Breast epithelium (tissue), 4 donors: ENCODE measurements at regions not wholly inside any gene's neighbourhood (a gene's known extent, or its start where the extent isn't known, plus 50 kb on each side); places are given as distances from the start of the nearest gene placed in this dataset.

Experiments
- DNase-seq, 2 donors: peaks; one replicate each; pipeline ENCODE4 v3.0.0-alpha.2; 2019; ENCODE audit warnings: low spot score in 2 of 2
- H3K27ac ChIP-seq, 2 donors: fragments of 200-600 bp; sonication (generic) in 1 of 2; one replicate each; pipeline ENCODE4 v1.5.1; 2016 to 2019; ENCODE audit warnings: mild to moderate bottlenecking in 1 of 2
- H3K27me3 ChIP-seq, 2 donors: fragments of 200-600 bp; sonication (generic) in 1 of 2; one replicate each; pipeline versions ENCODE4 v1.5.1 to v1.6.0; 2017 to 2019; ENCODE audit warnings: control low read depth in 1 of 2, mild to moderate bottlenecking in 1 of 2
- H3K36me3 ChIP-seq: fragments of 200-600 bp; one replicate; pipeline ENCODE4 v1.5.1; 2019
- H3K4me1 ChIP-seq, 2 donors: fragments of 200-600 bp; sonication (generic); one replicate each; pipeline ENCODE4 v1.5.1; 2016 to 2019; ENCODE audit warnings: control low read depth in 1 of 2
- H3K4me3 ChIP-seq, 3 donors: fragments of 200-600 bp; sonication (generic); 1 replicate in 2 of 3; 2 replicates in 1 of 3; pipeline ENCODE4 v1.5.1; 2016 to 2019; ENCODE audit warnings: mild to moderate bottlenecking in 3 of 3, moderate library complexity in 2 of 3
- H3K9me3 ChIP-seq, 2 donors: fragments of 200-600 bp; sonication (generic) in 1 of 2; one replicate each; pipeline ENCODE4 v1.5.1; 2016 to 2019; ENCODE audit warnings: control low read depth in 1 of 2
- POLR2A ChIP-seq: fragments of 450-650 bp; IDR thresholded peaks from one replicate; pipeline ENCODE4 v1.6.1; 2016; ENCODE audit warnings: antibody characterized with exemption, mild to moderate bottlenecking, moderate library complexity
- POLR2AphosphoS5 ChIP-seq, 3 donors: sonication (generic); formaldehyde crosslinking; IDR thresholded peaks; one replicate each; pipeline ENCODE4 v1.6.1; 2017; ENCODE audit warnings: antibody characterized with exemption in 3 of 3
- intact Hi-C: fragments of 100-400 bp; cut with DNase I; formaldehyde crosslinking; loops from one replicate; pipeline ENCODE4 v1.15.1; 2023; ENCODE audit warnings: low total_unique reads
- TF ChIP-seq, protein P1 (sequence below), 3 donors: fragments of 450-650 bp; IDR thresholded peaks; one replicate each; pipeline ENCODE4 v1.5.1; 2016 to 2017; ENCODE audit warnings: antibody characterized with exemption in 3 of 3, mild to moderate bottlenecking in 3 of 3, moderate library complexity in 3 of 3

GRCh38 chr21:27584256-27584655, 617.4 kb upstream of the ADAMTS5 start:
- Histone ChIP-seq H3K4me1 (no peaks in the 10 kb centered on the region), H3K4me3 (no peak overlapping the region), H3K27ac (no peak overlapping the region), H3K27me3 (no peaks in the 10 kb centered on the region), H3K36me3 (no peaks in the 10 kb centered on the region), H3K9me3 (no peaks in the 10 kb centered on the region)
- no peak for DNase-seq
- TF ChIP-seq POLR2AphosphoS5 (IDR thresholded peaks at IDR 0.05), result no peak
- no peak for TF ChIP-seq POLR2A
- TF ChIP-seq, protein P1, sequence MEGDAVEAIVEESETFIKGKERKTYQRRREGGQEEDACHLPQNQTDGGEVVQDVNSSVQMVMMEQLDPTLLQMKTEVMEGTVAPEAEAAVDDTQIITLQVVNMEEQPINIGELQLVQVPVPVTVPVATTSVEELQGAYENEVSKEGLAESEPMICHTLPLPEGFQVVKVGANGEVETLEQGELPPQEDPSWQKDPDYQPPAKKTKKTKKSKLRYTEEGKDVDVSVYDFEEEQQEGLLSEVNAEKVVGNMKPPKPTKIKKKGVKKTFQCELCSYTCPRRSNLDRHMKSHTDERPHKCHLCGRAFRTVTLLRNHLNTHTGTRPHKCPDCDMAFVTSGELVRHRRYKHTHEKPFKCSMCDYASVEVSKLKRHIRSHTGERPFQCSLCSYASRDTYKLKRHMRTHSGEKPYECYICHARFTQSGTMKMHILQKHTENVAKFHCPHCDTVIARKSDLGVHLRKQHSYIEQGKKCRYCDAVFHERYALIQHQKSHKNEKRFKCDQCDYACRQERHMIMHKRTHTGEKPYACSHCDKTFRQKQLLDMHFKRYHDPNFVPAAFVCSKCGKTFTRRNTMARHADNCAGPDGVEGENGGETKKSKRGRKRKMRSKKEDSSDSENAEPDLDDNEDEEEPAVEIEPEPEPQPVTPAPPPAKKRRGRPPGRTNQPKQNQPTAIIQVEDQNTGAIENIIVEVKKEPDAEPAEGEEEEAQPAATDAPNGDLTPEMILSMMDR (IDR thresholded peaks at IDR 0.05), result no peak
- intact Hi-C loops, result no loop called here

DNA sequence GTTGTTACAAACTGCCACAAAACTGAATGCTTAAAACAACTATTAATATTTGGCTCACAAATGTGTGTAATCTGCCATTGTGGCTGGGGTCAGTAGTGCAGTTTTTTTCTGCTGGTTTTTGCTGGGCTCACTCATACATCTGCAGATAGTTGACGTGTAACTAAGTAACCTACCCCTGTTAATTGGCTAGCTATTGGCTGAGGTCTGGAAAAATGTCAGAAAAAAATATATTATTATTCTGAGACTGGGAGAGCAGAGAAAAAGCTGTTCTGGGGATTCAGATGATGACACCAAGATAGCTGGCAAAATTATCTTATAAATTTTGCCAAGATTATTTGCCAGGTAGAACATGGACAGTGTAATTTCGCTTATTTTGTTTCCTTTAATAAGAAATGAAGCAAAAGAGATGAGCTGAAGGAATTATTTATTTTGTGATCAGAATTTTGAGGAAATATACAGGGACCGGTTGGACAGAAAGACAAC, 616.1 kb upstream of the ADAMTS5 start:
- Histone ChIP-seq H3K4me1 (no peaks in the 10 kb centered on the region), H3K9me3 (no peaks in the 10 kb centered on the region), H3K36me3 (no peaks in the 10 kb centered on the region), H3K27me3 (no peaks in the 10 kb centered on the region), H3K27ac (no peak overlapping the region), H3K4me3 (no peak overlapping the region)
- TF ChIP-seq POLR2AphosphoS5 (IDR thresholded peaks at IDR 0.05), result no peak
- intact Hi-C loops, result no loop called here
- no peak for DNase-seq

DNA sequence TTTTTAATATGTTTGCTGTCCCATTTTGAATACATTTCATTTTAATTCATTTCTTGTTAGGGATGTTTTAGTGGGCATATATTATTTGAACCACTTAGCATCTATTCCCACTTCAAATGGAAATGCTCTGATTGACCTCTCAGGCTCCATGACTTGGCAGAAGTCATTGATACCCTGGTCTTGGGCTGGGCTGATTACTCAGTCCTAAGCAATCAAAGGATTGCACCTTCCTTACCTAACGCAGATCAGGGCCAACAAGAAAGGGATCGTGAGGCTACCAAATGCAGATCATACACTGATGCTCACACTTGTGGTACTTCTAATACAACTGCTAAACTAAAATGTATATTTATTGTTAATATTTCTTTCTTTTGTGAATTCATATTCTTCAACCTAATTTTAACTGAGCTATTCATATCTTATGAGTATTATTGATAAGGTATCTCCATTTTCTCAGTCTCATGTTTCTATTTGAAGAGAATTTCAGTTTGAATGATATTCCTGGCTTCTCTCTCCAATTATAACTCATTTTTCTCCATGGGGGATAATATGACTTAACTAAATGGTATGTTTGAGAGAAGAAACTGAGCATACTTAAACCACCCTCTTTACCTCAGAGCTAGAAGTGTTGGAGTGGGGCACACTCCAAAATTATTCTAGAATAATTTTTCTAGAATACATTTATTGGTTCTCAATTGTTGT, 615.5 kb upstream of the ADAMTS5 start:
- DNase-seq, result no peak
- no peak for TF ChIP-seq POLR2AphosphoS5 (IDR thresholded peaks at IDR 0.05)
- TF ChIP-seq, protein P1 (IDR thresholded peaks at IDR 0.05), result no peak
- no peak for TF ChIP-seq POLR2A
- intact Hi-C loops, result no loop called here
- H3K27me3 ChIP-seq, result no peaks in the 10 kb centered on the region
- H3K27ac ChIP-seq, result no peak overlapping the region
- H3K9me3 ChIP-seq, result no peaks in the 10 kb centered on the region
- no peaks in the 10 kb centered on the region for H3K4me1 ChIP-seq
- no peak overlapping the region for H3K4me3 ChIP-seq
- no peaks in the 10 kb centered on the region for H3K36me3 ChIP-seq

- Histone ChIP-seq H3K4me1 (no peaks in the 10 kb centered on the region), H3K36me3 (no peaks in the 10 kb centered on the region), H3K27ac (no peak overlapping the region), H3K27me3 (no peaks in the 10 kb centered on the region), H3K9me3 (no peaks in the 10 kb centered on the region), H3K4me3 (no peak overlapping the region)
- TF ChIP-seq, protein P1 (IDR thresholded peaks at IDR 0.05), result no peak
- TF ChIP-seq POLR2A, result no peak
- TF ChIP-seq POLR2AphosphoS5 (IDR thresholded peaks at IDR 0.05), result no peak
- DNase-seq, result no peak
- intact Hi-C loops, result no loop called here
These were observed 614.3 kb upstream of the ADAMTS5 start for GRCh38 chr21:27581168-27581567.

DNA sequence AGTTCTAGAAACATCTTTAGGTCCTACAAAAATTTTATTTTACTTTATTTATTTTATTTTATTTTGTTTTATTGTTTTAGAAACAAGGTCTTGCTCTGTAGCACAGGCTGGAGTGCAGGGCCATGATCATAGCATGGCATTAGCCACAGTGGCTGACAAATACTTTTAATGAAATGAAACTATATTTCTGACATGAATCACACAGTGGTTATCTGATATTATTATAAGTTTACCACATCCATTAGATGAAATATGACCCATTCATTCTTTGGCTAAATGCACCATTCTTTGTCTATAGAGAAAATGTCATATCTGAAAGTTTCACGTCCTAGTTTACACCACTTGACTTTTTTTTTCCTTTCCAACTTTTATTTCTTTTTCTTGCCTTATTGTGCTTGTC, 613.4 kb upstream of the ADAMTS5 start:
- no peak for DNase-seq
- Histone ChIP-seq H3K9me3 (no peaks in the 10 kb centered on the region), H3K27me3 (no peaks in the 10 kb centered on the region), H3K36me3 (no peaks in the 10 kb centered on the region), H3K4me3 (no peak overlapping the region), H3K4me1 (no peaks in the 10 kb centered on the region), H3K27ac (no peak overlapping the region)
- intact Hi-C loops, result no loop called here
- TF ChIP-seq POLR2AphosphoS5 (IDR thresholded peaks at IDR 0.05) (no peak), POLR2A (no peak)
- TF ChIP-seq, protein P1 (IDR thresholded peaks at IDR 0.05), result no peak
